IPS DF 4.7 (cell line): ENCODE measurements at regions not wholly inside any gene's neighbourhood (a gene's known extent, or its start where the extent isn't known, plus 50 kb on each side); places are given as distances from the start of the nearest gene placed in this dataset.
"Not testable (repeated sequence)": the region's sequence is repeated elsewhere in the genome, so short reads cannot be mapped to it uniquely, and the experiment has no call there.

Experiments
- DNase-seq: peaks from one replicate; pipeline ENCODE4 v3.0.0-alpha.2; 2013; ENCODE audit warnings: low spot score; ENCODE audit errors: extremely low read depth

DNA sequence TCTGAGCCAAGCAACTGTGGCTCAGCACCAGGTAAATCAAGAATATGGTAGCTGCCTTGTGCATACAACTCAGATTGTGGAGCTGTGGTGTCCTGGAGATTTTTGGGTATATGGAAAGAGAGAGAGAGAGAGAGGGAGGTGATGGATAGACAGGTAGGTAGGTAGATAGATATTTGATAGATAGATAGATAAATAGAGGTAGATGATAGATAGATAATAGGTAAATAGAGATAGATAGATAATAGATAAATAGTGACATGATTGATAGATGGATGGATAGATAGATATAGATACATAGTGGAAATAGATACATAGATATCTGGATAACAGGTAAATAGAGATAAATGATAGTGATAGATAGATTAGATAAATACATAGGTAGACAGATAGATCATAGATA, 206.3 kb downstream of the KLF6 start:
- DNase-seq: no peak

DNA sequence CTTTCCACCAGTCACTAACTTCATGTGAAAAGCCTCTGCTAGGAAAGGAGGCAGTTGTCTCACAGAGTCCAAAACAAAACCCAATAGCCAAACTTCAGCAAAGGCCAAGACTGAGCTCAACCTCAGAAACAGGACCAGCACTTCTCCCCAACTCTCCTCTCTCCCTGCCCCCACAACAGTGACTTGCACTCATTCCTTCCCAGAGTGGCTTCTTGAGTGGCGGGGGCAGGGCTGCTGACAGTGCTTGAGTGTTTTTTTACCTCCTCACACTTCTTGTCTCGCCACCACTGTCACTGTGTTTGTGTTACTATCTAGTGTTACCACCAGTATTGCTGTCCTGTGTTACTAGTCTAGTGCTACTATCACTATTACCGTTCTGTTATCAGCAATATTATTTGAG, 206.8 kb downstream of the KLF6 start:
- no peak for DNase-seq

DNA sequence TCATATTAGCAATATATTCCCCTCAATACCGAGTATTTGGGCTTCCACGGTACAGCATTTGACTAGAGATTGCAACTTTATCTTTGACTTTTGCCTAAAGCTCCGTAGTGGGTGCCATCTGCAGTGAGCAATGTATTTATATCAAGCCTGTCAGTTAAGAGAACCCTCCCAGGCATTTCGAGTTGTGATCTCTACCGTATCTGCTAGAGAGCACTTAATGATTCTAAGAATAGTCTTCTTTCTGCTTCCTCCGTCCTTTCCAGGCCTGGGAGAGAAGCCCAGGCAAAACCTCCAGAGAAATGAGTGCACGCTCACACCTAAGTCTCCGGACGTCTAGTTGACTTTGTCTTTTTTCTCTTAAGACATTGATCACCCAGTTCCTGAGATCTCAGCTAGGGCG, 210.6 kb downstream of the KLF6 start:
- no peak for DNase-seq

DNA sequence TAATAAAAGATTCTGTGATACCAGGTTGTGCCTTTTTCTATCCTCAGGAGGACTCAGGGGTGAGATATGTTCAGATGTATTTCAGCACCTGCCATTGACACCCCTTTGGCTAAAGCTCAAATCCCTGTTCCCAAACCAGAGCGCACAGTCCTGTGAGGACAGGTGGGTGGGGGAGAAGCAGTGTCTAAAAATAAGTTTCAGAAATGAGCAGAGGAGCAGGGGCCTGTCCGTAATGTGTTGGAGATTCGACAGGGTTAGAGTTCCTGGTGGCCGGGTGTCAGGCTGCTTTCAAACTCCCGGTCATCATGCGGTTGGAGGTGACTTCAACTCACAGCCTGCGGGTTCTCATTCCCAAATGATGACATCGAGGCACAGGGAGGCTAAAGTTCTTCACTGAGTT, 211.5 kb downstream of the KLF6 start:
- no peak for DNase-seq

DNA sequence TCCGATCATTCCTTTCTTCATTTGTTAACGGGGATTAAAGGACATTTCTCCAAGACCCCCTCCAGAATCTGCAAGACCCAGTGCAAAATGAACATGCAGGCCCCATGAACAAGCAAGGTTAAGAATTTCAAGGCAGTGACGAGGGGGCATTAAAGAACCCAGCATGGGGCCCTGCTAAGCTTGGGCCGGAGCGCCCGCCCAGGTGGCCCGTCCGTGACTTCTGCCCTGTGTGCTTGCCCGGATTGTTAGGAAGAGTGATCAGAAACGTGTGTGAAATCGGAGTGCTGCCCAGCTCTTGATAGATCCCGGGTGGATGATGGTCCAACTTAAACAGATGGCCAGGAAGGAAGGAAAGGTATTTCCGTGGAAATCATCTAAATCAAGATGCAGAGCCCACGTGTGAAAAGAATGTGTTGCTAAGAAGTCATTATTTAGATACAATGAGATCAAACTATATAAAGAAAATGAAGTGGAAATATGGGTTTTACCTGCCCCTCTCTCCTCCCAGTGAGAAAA, 213.6 kb downstream of the KLF6 start:
- DNase-seq: no peak

DNA sequence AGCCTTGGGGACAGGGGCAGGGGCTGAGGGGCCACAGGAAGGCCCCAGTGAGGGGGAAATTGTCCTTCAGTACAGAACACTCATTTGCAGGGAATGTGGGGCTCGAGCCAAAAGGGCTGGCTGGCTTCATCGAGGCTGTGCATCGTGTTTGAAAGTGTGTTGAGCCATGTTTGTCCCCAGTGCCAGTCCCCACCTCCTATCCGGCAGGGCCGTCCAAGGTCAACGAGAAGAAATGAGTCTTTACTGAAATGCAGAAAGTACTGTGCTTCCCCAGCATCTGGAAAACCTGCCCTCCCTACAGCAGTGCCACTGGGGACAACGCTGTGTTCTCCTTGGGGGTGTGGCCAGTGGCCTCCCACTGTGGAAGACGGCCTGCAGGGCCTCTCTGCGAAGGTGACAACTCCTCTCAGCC, 214.1 kb downstream of the KLF6 start:
- no peak for DNase-seq

DNA sequence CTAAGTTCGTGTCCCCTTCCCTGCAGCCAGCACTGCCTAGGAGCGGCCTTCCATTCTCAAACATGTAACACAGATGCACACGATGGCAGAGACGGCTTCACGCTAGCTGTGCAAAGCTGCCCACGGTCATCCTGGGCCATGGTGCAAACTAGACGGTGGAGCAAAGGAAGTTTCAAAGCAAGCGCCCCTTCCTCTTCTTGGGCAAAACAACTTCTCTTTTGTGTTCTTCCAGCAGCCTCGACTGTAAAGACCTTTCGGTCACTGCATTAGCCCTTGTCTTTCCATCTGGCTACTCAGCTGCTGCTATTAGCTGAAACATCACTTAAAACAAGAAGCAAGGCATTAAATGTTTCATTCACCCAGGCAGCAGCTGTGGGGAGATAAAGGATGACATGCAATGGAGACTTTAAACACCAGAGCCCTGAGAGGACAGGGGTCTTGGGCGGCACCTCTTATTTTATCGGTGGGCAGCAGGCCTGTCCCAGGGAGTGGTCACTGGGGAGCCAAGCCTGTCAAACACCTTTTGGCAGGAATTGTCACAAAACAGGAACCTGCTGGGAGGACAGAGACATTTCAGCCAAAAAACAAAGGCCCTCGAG, 214.8 kb downstream of the KLF6 start:
- no peak for DNase-seq

DNA sequence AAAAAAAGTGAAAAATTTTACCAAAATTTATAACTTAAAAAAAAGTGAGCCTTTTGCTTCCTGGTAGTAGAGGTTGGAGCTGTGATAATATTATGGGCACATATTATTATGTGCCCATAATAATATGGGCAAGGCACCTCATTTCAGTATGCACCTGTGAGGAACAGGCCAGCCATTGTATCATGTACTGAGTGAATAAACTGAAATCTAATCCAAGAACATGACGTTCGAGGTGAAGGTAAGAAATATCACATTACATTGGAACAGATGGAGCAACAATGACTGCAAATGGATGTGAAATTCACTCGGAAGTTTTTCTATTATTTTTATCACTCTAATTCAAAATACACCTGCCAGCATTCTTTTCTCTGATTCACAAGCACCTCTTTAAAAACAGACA, 216.0 kb downstream of the KLF6 start:
- DNase-seq: no peak

DNA sequence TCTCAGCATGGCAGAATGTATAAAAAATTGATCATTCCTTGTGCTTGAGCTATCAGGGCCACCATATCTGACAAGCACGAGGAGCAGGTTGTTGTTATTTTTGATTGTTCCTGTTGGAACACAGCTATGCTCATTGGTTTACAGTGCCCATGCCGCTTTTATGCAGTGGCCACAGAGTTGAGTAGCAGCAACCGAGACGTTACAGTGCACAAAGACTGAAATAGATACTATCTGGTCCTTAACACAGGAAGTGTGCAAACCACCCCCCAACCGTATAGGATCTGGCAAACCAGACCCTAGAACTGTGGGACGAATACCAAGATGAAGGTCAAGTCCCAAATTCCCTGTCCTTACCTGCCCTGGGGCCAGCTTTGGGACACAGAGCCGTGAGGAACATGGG, 216.6 kb downstream of the KLF6 start:
- DNase-seq: no peak

DNA sequence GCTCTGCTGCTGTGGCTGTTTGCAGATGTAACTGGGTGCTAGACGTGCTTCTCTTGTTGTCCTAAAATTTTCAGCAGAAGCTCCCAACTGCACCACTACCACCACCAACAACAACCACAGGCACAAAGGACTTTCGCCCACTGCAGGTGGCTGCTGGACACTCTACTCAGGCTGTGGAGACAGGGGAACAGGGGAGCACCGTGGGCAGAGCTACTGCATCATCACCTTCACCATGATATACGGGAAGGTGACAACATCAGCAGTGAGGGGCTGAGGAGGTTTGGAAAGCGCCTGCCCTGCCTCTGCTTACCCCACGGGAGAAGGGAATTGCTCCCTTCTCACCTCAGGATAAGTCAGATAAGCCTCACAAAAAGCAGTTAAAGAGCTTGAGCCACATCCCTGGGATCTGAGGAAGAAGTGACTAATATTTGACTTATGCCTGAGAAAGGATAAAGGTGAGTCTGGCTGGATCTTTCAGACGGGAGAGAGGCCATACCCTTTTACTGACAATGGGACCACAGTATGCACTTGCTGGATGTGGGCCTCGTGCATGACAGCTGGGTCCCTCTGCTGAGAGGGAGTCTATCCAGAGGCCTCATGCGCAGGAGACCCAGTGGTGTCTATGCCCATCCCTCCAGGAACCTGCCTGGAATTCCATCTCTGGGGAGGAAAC, 217.6 kb downstream of the KLF6 start:
- no peak for DNase-seq

DNA sequence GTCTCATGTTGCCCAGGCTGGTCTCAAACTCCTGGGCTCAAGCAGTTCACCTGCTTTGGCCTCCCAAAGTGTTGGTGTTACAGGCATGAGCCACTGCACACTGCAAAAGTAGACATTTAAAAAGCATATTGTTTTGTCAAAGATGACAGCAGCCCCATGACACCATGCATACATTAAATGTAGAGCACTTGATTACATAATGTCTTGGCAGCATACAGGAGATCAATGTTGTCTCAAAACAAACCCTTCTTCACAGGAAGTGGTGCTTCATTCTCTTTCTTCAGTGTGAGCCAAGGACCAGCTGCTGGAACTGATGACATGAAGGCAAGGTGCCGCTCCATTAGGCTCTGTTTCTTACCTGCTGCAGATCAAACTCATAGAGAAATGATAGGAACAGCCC, 218.4 kb downstream of the KLF6 start:
- no peak for DNase-seq

DNA sequence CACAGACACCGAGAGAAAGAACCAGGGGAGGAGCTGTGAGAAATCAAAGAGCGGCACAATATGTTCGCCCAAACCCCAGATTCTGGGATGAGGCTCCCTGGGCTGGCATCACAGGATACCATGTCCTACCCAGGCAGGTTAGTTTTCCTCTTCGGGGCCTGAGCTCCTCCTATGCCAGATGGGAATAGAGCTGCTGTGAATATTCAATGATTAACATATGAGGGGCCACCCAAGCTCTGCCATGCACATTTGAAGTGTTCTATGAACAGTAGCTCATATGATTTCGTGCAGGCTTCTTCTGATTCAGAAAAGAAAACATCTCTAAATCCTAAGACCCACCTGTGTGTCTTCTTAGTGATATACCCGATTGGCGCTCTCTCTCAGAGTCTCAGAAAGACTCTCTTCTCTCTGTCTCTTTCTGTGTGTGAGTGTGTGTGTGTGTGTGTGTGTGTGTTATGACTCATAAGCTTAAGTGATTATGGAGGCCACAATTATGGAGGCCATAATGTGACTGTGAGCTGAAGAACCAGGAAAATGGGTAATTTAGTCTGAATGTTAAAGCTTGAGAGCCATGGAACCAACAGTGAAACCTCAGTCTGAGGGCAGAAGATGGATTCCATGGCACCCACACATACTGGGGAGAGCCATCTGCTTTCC, 220.5 kb downstream of the KLF6 start:
- no peak for DNase-seq

DNA sequence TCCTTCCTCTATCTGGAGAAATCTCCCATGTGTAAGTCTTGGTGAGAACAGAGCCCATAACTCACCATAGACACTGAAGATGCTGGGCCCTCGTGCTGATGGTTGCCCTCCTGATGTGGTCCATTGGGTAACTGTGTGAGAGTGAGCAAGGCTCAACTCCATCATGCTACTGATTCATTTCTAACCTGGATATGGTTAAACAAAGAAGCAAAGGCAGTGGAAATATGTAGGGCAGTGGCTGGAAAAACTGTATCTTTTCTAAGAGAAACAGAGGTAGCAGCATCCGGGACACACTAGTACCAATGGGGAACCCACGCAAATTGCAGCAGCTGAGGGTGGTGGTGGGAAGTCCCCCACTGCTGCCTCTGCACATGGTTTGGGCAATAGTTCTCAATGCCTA, 221.7 kb downstream of the KLF6 start:
- DNase-seq: no peak

DNA sequence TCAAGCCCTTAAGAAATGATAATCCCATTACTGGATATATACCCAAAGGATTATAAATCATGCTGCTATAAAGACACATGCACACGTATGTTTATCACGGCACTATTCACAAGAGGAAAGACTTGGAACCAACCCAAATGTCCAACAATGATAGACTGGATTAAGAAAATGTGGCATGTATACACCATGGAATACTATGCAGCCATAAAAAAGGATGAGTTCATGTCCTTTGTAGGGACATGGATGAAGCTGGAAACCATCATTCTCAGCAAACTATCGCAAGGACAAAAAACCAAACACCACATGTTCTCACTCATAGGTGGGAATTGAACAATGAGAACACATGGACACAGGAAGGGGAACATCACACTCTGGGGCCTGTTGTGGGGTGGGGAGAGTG, 224.4 kb downstream of the KLF6 start:
- not testable (repeated sequence) for DNase-seq

DNA sequence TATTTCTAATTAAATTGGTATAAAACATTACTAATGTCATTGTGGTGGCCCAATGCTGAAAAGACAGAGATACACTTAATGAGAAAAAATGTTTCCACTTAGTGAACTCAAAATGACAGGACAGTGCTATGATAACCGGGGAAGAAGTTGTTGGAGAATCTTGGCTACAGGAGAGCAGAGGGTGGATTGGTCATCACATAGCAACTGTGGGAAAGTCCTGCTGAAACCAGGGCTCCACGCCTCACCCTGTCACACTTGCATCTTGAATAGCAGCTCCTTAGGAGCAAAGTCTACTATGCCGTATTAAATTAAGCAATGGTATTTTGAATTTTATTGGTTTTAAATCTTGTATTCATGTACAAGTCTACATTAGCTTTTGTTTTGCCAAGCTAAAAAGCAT, 225.5 kb downstream of the KLF6 start:
- no peak for DNase-seq

DNA sequence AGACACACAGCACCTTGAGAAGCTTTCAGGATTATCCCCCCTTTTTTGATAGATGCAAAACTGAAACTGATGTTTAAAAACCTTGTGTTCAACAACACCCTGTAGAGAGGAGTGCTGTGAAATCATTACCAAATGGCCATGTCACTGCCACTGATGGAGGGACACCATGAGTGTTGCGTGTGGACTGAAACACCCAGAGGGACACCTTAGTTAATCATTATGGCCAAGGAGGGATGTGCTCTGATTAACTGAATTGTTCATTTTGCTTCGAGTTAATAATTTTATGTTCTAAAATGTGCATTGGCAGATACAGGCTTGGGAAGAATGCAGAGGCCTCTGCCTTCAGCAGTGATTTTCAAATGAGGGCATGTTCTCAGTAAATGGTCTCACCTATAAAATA, 226.0 kb downstream of the KLF6 start:
- no peak for DNase-seq

DNA sequence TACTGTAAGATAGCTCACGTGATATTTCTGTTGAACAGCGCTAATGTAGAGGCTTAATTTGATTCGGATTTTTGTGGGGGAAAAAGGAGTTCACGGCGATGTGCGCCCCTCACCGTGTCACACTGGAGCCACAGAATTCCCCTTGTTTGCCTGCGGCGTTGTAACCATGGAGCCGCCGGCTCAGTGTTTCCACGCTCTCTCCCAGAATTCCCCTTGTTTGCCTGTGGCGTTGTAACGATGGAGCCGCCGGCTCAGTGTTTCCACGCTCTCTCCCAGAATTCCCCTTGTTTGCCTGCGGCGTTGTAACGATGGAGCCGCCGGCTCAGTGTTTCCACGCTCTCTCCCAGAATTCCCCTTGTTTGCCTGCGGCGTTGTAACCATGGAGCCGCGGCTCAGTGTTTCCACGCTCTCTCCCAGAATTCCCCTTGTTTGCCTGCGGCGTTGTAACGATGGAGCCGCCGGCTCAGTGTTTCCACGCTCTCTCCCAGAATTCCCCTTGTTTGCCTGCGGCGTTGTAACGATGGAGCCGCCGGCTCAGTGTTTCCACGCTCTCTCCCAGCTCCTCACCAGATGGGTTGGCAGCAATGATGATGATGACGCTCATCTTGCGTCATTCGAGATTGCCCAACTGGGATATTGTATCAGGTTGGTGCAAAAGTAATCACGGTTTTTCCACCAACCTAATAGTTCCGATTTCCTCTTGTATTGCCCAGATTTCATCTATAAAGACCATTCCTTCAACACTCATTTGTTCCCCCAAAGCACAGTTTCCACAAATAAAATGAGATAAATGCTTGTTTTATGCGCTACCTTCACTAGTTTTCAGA, 228.6 kb downstream of the KLF6 start:
- DNase-seq: not testable (repeated sequence)

DNA sequence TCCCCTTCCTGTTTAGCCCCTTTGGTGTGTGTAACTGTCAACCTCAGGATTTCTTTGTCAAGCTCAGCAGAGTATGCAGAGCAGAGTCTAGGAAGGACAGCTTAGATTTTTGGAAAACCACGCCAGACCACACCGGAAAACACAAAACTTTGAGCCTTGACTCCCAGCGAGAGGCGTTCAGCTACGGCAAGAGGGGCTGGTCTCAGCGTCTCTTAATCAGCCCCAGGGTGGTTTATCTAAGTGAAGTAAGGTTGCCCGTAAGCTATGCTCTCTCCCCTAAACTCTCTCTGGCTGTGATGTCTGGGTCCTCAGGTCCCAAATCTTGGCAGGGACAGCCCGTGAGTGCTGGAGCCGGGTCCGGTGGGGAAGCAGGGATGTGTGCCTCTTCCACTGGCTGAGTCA, 230.9 kb downstream of the KLF6 start:
- DNase-seq: no peak

DNA sequence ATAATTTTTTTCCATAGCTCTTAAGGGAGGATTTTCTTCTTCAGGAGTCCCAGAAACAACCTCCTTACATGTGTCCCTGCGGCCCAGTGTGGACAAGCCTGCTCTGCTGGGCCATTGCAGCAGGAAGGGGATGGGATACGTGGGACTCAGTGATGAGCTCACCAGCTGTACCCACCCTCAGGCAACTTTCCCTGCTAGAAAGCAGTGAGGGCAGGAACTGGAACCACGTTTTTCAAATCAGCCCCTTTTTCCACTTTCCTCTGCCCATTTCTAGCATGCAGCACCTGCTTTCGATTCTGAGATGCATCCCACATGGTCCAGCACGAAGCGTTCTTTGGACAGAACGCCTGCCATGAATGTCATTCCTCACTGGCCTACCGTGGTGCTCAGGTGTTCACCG, 232.7 kb downstream of the KLF6 start:
- DNase-seq: no peak

DNA sequence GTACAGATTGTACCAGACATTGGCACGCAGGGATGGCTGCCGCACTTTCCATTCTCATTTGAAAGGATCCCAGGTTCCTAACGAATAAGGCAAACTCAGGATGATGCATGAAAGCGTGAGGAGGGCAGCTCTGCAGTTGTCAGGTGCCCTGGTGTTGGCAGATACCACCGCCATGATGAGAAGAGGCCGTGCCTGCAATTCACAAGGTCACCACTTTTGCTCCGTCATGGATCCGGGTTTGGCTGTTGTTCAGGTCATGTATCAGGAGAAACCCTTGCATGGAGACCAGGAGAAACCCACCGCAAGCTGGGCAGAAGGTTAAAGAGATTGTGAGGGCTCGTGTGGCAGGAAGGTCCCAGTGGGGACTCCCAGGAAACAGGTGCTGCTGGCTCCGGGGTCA, 233.2 kb downstream of the KLF6 start:
- no peak for DNase-seq

DNA sequence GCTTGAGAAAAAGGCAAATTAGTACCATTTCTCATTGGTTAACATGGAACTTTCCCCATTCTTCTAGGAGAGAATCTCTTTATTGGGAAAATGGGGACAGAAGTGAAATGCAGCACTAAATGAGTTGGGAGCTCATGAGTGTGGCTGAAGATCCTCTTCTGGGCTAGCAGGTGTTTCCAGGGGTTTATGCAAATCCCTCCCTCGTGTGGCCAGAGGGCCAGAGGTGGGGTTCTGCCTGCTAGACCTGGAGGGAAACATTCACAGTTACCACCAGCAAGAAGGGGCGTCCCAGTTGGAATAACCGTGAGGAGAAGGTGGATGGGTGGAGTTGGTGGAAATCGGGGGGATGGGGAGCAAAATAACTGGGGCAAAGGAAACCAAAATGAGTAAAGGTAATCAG, 235.9 kb downstream of the KLF6 start:
- no peak for DNase-seq

DNA sequence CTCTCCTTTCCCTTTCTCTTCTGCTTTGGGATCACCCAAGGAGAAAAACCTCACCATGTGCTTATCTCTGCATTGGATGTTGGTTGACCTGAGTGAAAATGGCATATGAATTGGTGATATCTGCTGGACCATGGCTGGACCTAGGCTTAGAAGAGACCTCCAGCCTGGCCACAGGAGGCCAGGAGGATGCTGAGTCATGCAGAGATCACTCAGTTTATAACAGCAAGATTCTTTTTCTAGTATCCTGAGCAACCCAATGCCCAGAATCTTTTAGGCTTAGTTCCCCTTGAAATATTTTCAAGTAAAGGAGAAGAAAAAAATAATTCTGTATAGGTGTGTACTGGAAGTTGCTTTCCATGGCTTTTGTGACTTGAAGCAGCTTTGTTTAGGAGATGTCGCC, 236.3 kb downstream of the KLF6 start:
- DNase-seq: no peak
